ENCODE measurements at regions not wholly inside any gene's neighbourhood (a gene's known extent, or its start where the extent isn't known, plus 50 kb on each side); places are given as distances from the start of the nearest gene placed in this dataset.

DNA sequence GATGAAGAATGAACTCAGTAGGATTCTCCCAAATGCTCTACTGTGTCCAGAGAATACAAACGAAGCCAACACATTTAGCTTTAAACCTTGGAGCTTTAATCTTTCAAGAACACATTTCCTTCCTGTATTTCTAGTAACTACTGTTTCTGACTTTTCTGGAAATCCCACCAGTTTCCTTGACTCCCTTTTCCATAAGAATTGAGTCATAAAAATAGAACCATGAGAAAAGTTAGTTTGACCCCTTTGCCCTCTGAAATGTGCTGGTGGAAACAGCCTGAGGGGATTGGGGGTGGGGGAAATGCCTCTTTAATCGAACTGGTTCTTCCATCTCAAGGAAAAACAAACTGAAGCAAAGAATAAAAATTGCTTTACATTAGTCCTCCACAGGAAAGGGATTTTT is 123.9 kb downstream of the TMEM17 start:
- TF ChIP-seq POLR2A (IDR thresholded peaks at IDR 0.05): no peak
- TF ChIP-seq, protein P1, sequence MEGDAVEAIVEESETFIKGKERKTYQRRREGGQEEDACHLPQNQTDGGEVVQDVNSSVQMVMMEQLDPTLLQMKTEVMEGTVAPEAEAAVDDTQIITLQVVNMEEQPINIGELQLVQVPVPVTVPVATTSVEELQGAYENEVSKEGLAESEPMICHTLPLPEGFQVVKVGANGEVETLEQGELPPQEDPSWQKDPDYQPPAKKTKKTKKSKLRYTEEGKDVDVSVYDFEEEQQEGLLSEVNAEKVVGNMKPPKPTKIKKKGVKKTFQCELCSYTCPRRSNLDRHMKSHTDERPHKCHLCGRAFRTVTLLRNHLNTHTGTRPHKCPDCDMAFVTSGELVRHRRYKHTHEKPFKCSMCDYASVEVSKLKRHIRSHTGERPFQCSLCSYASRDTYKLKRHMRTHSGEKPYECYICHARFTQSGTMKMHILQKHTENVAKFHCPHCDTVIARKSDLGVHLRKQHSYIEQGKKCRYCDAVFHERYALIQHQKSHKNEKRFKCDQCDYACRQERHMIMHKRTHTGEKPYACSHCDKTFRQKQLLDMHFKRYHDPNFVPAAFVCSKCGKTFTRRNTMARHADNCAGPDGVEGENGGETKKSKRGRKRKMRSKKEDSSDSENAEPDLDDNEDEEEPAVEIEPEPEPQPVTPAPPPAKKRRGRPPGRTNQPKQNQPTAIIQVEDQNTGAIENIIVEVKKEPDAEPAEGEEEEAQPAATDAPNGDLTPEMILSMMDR (IDR thresholded peaks at IDR 0.05): no peak
